ENCODE measurements at regions not wholly inside any gene's neighbourhood (a gene's known extent, or its start where the extent isn't known, plus 50 kb on each side); places are given as distances from the start of the nearest gene placed in this dataset.

GRCh38 chr6:112956696-112957535 is 609.8 kb downstream of the RFPL4B start:
- TF ChIP-seq EZH2 (IDR thresholded peaks at IDR 0.05; ENCODE audit: borderline replicate concordance, low read length) (no peak), CTCF (IDR thresholded peaks at IDR 0.05; ENCODE audit: low read length) (no peak)
